GM21825 (cell line): ENCODE measurements at regions not wholly inside any gene's neighbourhood (a gene's known extent, or its start where the extent isn't known, plus 50 kb on each side); places are given as distances from the start of the nearest gene placed in this dataset.

Source experiments
- ATAC-seq: cut with Tn5 transposase; IDR thresholded peaks from one replicate; pipeline ENCODE4 v1.9.1; 2021; ENCODE audit warnings: mild to moderate bottlenecking, moderate library complexity; ENCODE audit not compliant: unreplicated experiment

DNA sequence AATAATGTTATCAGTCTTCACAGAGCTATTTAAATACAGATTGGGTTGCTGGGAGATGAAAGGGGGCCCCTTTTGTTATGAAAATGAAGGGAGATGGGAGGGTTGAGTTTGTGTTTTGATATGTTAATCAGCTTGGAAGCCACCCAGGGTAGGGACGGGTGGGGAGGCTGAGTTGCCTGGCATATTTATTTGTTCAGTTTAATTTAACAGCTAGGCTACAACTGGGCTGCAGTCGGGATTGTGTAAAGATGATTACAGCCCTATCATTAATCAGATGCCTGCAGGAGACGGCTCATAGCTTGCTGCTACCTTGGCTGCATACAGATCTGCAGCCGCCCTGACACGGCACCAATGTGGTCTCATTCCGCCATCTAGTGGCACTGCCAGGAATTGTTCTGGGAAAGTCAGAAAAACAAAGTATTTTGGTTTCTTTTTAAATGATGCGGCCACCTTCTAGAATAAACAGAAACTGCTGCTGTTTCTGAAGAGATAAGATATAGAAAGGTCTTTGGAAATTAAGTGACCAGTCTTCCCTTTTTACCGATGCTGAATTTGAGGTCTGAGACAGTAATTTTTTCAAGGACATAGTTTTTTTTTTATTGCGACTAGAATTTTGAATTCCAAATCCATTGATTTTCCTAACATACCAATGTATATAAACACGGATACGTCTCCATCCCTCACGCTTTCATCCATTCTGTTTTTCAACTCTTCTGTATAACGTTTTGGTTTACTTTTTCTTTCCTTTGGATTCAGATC lies 458.0 kb upstream of the ASIC2 start:
- no peak for ATAC-seq

- no peak for ATAC-seq
Measured at GRCh38 chr17:33751702-33752065, 458.6 kb upstream of the ASIC2 start.

DNA sequence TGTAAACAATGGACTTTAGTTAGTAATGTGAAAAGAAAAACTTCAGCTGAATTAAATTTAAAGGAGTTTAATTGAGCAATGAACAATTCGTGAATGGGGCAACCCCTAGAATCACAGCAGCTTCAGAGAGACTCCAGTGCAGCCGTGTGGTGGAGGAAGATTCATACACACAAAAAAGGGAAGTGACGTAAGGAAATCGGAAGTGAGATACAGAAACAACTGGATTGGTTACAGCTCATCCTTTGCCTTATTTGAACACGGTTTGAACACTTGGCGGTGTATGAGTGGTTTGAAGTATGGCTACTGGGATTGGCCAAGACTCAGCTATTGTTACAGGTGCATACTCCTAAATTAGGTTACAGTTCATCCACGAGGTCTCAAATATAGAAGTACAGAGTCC lies 460.4 kb upstream of the ASIC2 start:
- ATAC-seq = no peak

DNA sequence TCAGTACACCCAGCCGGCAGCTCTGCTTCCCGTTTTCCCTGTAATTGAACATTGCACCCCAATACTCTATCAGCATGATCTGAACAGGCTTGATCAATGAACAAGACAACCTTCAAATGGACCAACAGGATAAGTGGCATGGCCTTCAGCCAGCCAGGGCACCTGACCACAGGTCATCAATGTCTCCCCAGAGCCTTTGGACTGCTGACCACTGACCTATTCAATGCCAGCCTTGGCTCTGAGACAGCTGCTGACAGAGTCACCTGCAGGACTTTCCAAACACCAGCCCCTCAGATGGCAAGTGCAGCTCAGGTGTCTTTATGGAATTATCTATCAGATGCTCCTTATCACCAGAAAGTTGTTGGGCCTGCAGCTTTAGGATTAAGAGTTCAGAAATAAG lies 462.9 kb upstream of the ASIC2 start:
- ATAC-seq = no peak

- ATAC-seq = no peak
Measured at GRCh38 chr17:33765871-33766270, 472.8 kb upstream of the ASIC2 start.

GRCh38 chr17:33766721-33767120 lies 473.6 kb upstream of the ASIC2 start:
- ATAC-seq = no peak

GRCh38 chr17:33769066-33769465 lies 476.0 kb upstream of the ASIC2 start:
- no peak for ATAC-seq

DNA sequence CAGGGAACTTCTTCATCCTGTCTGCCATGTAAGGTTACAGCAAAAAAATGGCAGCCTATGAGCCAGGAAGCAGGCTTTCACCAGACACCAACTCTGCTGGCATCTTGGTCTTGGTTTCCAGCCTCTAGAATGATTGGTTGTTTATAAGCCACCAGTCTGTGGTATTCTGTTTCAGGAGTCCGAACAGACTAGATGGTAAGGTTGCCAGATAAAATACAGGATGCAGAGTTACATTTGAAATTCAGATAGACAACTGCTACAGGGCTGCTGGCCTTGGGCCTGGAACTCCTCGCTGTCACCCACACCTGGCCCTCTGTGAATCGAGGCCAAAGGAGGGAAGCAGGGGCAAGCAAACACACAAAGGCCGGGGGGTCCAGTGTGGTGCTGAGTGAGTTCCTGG lies 478.8 kb upstream of the CCL2 start:
- no peak for ATAC-seq

GRCh38 chr17:33776903-33777302 lies 478.2 kb upstream of the CCL2 start:
- ATAC-seq = no peak

GRCh38 chr17:33777674-33778073 lies 477.4 kb upstream of the CCL2 start:
- no peak for ATAC-seq

- no peak for ATAC-seq
Measured at GRCh38 chr17:33778505-33779233, 476.4 kb upstream of the CCL2 start.

GRCh38 chr17:33779234-33779591 lies 475.9 kb upstream of the CCL2 start:
- no peak for ATAC-seq

- ATAC-seq = no peak
Measured at GRCh38 chr17:33785281-33785680, 469.8 kb upstream of the CCL2 start.

DNA sequence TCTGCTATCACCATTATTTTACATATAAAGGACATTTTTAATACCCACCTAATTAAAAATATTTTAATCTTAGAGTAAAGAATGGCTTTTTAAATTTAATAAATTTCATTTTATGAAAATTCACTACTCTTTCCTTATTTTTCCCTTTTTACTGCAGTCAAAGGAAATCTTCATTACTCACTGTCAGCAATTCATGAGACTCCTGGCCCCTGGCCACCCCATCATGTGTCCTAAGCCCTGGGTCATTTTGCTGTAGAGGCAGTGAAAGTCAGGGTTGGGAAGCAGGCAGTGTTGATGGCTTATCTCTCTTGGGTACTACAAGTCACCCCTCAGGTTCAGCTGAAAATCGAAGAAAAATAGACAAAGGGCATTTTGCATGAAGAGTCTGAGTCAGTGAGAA lies 468.6 kb upstream of the CCL2 start:
- no peak for ATAC-seq

GRCh38 chr17:33789658-33790057 lies 465.4 kb upstream of the CCL2 start:
- no peak for ATAC-seq

- ATAC-seq = no peak
Measured at GRCh38 chr17:33797181-33797580, 457.9 kb upstream of the CCL2 start.

- ATAC-seq = no peak
Measured at GRCh38 chr17:33798308-33798707, 456.8 kb upstream of the CCL2 start.

GRCh38 chr17:33802349-33803198 lies 452.5 kb upstream of the CCL2 start:
- no peak for ATAC-seq

DNA sequence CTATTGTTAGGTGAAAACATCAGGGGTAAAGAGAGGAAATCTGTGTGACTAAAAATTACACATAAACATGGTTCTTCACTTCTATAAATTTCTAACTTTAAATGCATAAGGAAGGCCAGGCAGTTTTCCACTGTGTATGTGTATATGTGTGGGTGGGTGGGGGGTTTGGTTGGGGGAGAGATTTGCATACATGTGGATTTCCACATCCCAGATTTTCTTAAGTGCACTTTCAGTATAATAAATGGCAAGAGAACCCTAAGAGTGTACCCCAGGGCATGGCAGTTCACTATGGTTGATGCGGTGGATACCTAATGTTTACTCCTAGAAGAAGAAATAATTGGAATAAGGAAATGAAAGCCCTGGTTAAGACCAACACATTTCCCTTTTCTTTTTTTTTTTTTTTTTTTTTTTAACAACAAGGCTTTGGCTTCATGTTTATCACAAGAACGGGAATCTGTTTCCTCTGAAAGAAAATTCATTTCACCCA lies 451.8 kb upstream of the CCL2 start:
- ATAC-seq = no peak

- ATAC-seq = no peak
Measured at GRCh38 chr17:33803686-33804085, 451.4 kb upstream of the CCL2 start.

DNA sequence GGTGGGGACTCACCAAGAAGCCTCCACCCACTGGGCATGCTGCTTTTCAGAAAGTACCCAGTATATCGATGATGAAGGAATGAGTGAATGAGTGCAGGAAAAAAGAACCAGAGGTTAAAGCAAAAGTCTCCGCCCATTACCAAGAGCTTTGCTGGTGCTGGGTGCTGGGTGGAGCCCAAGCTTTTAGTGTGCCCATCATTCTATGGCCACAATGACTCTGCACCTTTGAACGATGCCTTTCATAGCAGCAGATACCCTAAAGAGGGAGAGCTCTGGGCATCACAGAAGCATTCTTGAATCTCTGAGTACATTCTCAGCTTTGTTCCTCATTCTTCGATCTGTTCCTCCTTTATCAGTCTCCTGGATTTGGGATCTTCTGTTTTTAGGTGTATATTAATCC lies 450.7 kb upstream of the CCL2 start:
- ATAC-seq = no peak

DNA sequence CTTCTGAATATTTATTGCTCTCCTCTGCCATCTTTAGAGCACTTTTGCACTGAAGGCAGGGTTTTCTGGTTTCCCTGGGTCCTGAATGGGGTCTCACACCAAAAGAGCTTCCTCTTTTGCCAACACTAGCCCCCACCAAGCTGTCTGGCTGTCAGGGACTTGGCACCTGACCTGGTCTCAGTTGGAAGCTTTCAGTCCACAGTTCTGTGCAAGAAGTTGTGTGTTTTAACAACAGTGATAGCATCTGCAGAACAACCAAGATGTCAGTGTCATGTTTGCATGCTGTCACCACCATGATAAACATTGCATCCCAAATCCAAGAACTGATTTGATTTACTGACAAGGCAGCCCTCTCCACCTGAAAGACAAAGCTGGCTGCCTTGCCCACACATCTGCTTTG lies 448.5 kb upstream of the CCL2 start:
- no peak for ATAC-seq
